H1 (cell line): ENCODE measurements at regions not wholly inside any gene's neighbourhood (a gene's known extent, or its start where the extent isn't known, plus 50 kb on each side); places are given as distances from the start of the nearest gene placed in this dataset.

Experiments used
- EP300 ChIP-seq, 2 experiments: IDR thresholded peaks; 1 replicate in 1 of 2; 2 replicates in 1 of 2; pipeline ENCODE4 v1.6.1; 2011 to 2012; ENCODE audit warnings: low read depth in 2 of 2, low read length in 2 of 2, mild to moderate bottlenecking in 2 of 2, borderline replicate concordance in 1 of 2, inconsistent platforms in 1 of 2, moderate library complexity in 1 of 2
- SIN3A ChIP-seq, 2 experiments: IDR thresholded peaks in 1 of 2; conservative IDR thresholded peaks in 1 of 2; 2 replicates each; pipeline ENCODE4 v1.6.1; 2011 to 2012; ENCODE audit warnings: low read length in 2 of 2, improper control_type of control experiment in 1 of 2, low read depth in 1 of 2, mild to moderate bottlenecking in 1 of 2

DNA sequence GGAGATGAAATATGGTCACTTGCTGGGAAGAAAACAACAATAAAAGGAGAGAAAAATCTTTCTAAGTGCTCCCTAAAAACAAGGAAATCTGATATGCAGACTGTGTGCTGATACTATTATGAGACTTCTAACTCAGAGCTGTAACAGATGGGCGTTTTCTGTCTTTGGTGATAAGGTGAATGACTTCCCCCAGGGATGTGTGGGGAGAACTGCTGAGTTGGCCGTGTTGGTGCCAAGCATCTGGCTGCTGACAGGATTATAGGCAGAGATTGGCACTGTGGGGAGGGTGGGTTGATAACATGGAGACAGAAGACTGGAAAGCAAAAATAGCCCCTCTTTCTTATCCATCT is 438.5 kb upstream of the PLXNA2 start:
- TF ChIP-seq EP300 (IDR thresholded peaks at IDR 0.05; ENCODE audit: borderline replicate concordance in 1 of 2, low read depth in 2 of 2, low read length in 2 of 2) (no peak), SIN3A (conservative IDR thresholded peaks at IDR 0.05 in 1 of 2, IDR thresholded peaks at IDR 0.05 in 1 of 2; ENCODE audit: low read depth in 1 of 2, low read length in 2 of 2) (no peak)
